ENCODE measurements at regions not wholly inside any gene's neighbourhood (a gene's known extent, or its start where the extent isn't known, plus 50 kb on each side); places are given as distances from the start of the nearest gene placed in this dataset.

- TF ChIP-seq RFX5 (IDR thresholded peaks at IDR 0.05; ENCODE audit: low read depth, low read length), result no peak
- TF ChIP-seq CTCF (IDR thresholded peaks at IDR 0.05 in 2 of 3, conservative IDR thresholded peaks at IDR 0.05 in 1 of 3; ENCODE audit: insufficient read depth in 2 of 3, low read depth in 1 of 3, low read length in 3 of 3), result no peak
- TF ChIP-seq ZFX (CRISPR knock-in tag; IDR thresholded peaks at IDR 0.05), result no peak
- TF ChIP-seq GTF3C2 (IDR thresholded peaks at IDR 0.05; ENCODE audit: borderline replicate concordance, extremely low read depth, insufficient read length), result no peak
- no peak for TF ChIP-seq ILF3 (IDR thresholded peaks at IDR 0.05; ENCODE audit: borderline replicate concordance)
- TF ChIP-seq JUN (IDR thresholded peaks at IDR 0.05; ENCODE audit: borderline replicate concordance, low read depth, low read length), result no peak
- no peak for TF ChIP-seq JUN (CRISPR knock-in tag; IDR thresholded peaks at IDR 0.05; ENCODE audit: borderline replicate concordance)
- no peak for TF ChIP-seq CLOCK (CRISPR knock-in tag; IDR thresholded peaks at IDR 0.05; ENCODE audit: borderline replicate concordance)
Measured at GRCh38 chr2:54394392-54394791, 61.7 kb upstream of the SPTBN1 start.

Measured in K562 (cell line).